ELR (cell line): ENCODE measurements at regions not wholly inside any gene's neighbourhood (a gene's known extent, or its start where the extent isn't known, plus 50 kb on each side); places are given as distances from the start of the nearest gene placed in this dataset.

Experiments
- DNase-seq: peaks from one replicate; pipeline ENCODE4 v3.0.0-alpha.2; 2015; ENCODE audit warnings: low read depth

- DNase-seq = no peak
Observed at GRCh38 chr13:107329991-107330390, 762.1 kb upstream of the ARGLU1 start.

GRCh38 chr13:107324416-107325204, 756.7 kb upstream of the ARGLU1 start:
- DNase-seq = no peak

GRCh38 chr13:107322228-107322627, 754.3 kb upstream of the ARGLU1 start:
- no peak for DNase-seq

- no peak for DNase-seq
Observed at GRCh38 chr13:107305178-107305577, 737.2 kb upstream of the ARGLU1 start.

- peak; percentile 3 for DNase-seq
Observed at GRCh38 chr13:107301724-107302374, 733.9 kb upstream of the ARGLU1 start.

- no peak for DNase-seq
Observed at GRCh38 chr13:107299717-107300116, 731.8 kb upstream of the ARGLU1 start.

- peak; percentile 40 for DNase-seq
Observed at GRCh38 chr13:107296804-107297203, 728.9 kb upstream of the ARGLU1 start.

- no peak for DNase-seq
Observed at GRCh38 chr13:107295416-107296140, 727.6 kb upstream of the ARGLU1 start.

- no peak for DNase-seq
Observed at GRCh38 chr13:107293924-107294323, 726.0 kb upstream of the ARGLU1 start.

GRCh38 chr13:107291875-107292274, 723.9 kb upstream of the ARGLU1 start:
- DNase-seq = no peak

- DNase-seq = no peak
Observed at GRCh38 chr13:107289540-107289939, 721.6 kb upstream of the ARGLU1 start.

GRCh38 chr13:107284173-107284572, 716.2 kb upstream of the ARGLU1 start:
- peak; percentile 16 for DNase-seq

- peak; percentile 18 for DNase-seq
Observed at GRCh38 chr13:107277911-107278310, 710.0 kb upstream of the ARGLU1 start.

- no peak for DNase-seq
Observed at GRCh38 chr13:107276936-107277335, 709.0 kb upstream of the ARGLU1 start.

GRCh38 chr13:107275945-107276614, 708.1 kb upstream of the ARGLU1 start:
- no peak for DNase-seq

- DNase-seq = no peak
Observed at GRCh38 chr13:107275312-107275711, 707.4 kb upstream of the ARGLU1 start.

- no peak for DNase-seq
Observed at GRCh38 chr13:107271227-107271626, 703.3 kb upstream of the ARGLU1 start.

GRCh38 chr13:107266657-107267056, 698.7 kb upstream of the ARGLU1 start:
- DNase-seq = no peak

GRCh38 chr13:107258599-107259187, 690.8 kb upstream of the ARGLU1 start:
- DNase-seq = peak; percentile 45

GRCh38 chr13:107254392-107254791, 686.5 kb upstream of the ARGLU1 start:
- no peak for DNase-seq

- no peak for DNase-seq
Observed at GRCh38 chr13:107252428-107252827, 684.5 kb upstream of the ARGLU1 start.

- no peak for DNase-seq
Observed at GRCh38 chr13:107252021-107252420, 684.1 kb upstream of the ARGLU1 start.
